GM19395 (cell line): ENCODE measurements at regions not wholly inside any gene's neighbourhood (a gene's known extent, or its start where the extent isn't known, plus 50 kb on each side); places are given as distances from the start of the nearest gene placed in this dataset.

ENCODE experiments used
- ATAC-seq: cut with Tn5 transposase; IDR thresholded peaks from one replicate; pipeline ENCODE4 v1.9.1; 2021; ENCODE audit warnings: mild to moderate bottlenecking, moderate library complexity; ENCODE audit not compliant: unreplicated experiment

- no peak for ATAC-seq
These were observed 526.3 kb upstream of the RAG2 start for GRCh38 chr11:37124384-37124783.

- no peak for ATAC-seq
These were observed 517.9 kb upstream of the RAG2 start for GRCh38 chr11:37115963-37116362.

GRCh38 chr11:37110385-37110784, 512.3 kb upstream of the RAG2 start:
- ATAC-seq, result no peak

GRCh38 chr11:37109286-37109585, 511.2 kb upstream of the RAG2 start:
- no peak for ATAC-seq

- ATAC-seq, result no peak
These were observed 510.6 kb upstream of the RAG2 start for GRCh38 chr11:37108436-37109285.

GRCh38 chr11:37107831-37108230, 509.8 kb upstream of the RAG2 start:
- no peak for ATAC-seq

- ATAC-seq, result no peak
These were observed 509.4 kb upstream of the RAG2 start for GRCh38 chr11:37107415-37107814.

- no peak for ATAC-seq
These were observed 507.4 kb upstream of the RAG2 start for GRCh38 chr11:37105427-37105826.

GRCh38 chr11:37104380-37104779, 506.3 kb upstream of the RAG2 start:
- ATAC-seq, result no peak

- ATAC-seq, result no peak
These were observed 502.0 kb upstream of the RAG2 start for GRCh38 chr11:37100008-37100407.

GRCh38 chr11:37092487-37092886, 494.5 kb upstream of the RAG2 start:
- no peak for ATAC-seq

GRCh38 chr11:37089439-37089838, 491.4 kb upstream of the RAG2 start:
- ATAC-seq, result no peak

GRCh38 chr11:37088573-37088910, 490.5 kb upstream of the RAG2 start:
- ATAC-seq, result no peak

GRCh38 chr11:37087650-37088572, 489.9 kb upstream of the RAG2 start:
- ATAC-seq, result no peak

GRCh38 chr11:37078521-37078920, 480.5 kb upstream of the RAG2 start:
- ATAC-seq, result no peak

- ATAC-seq, result no peak
These were observed 478.8 kb upstream of the RAG2 start for GRCh38 chr11:37076866-37077265.

GRCh38 chr11:37072538-37073055, 474.6 kb upstream of the RAG2 start:
- ATAC-seq, result no peak

- no peak for ATAC-seq
These were observed 452.3 kb upstream of the RAG2 start for GRCh38 chr11:37050311-37050710.

GRCh38 chr11:37040921-37041320, 442.9 kb upstream of the RAG2 start:
- ATAC-seq, result no peak

GRCh38 chr11:37038911-37039310, 440.9 kb upstream of the RAG2 start:
- ATAC-seq, result no peak

- no peak for ATAC-seq
These were observed 428.7 kb upstream of the RAG2 start for GRCh38 chr11:37026741-37027140.

GRCh38 chr11:37026326-37026725, 428.3 kb upstream of the RAG2 start:
- ATAC-seq, result no peak
